Type B pancreatic cell (in vitro differentiated cells): ENCODE measurements at regions not wholly inside any gene's neighbourhood (a gene's known extent, or its start where the extent isn't known, plus 50 kb on each side); places are given as distances from the start of the nearest gene placed in this dataset.

Experiments
- DNase-seq: peaks from one replicate; pipeline ENCODE4 v3.0.0; 2021; ENCODE audit warnings: mixed read lengths; ENCODE audit not compliant: unreplicated experiment; ENCODE audit errors: extremely low spot score
- H3K27ac Mint-ChIP-seq: 2 replicates; pipeline ENCODE4 v1.8.0; 2021; ENCODE audit warnings: mild to moderate bottlenecking, mixed read lengths
- H3K27me3 Mint-ChIP-seq: 2 replicates; pipeline ENCODE4 v1.8.0; 2021; ENCODE audit warnings: mixed read lengths
- H3K36me3 Mint-ChIP-seq: 2 replicates; pipeline ENCODE4 v1.8.0; 2021; ENCODE audit warnings: mixed read lengths
- H3K4me1 Mint-ChIP-seq: one replicate; pipeline ENCODE4 v1.8.0; 2021; ENCODE audit warnings: mixed read lengths; ENCODE audit not compliant: unreplicated experiment
- H3K4me3 Mint-ChIP-seq: 2 replicates; pipeline ENCODE4 v1.8.0; 2021; ENCODE audit warnings: mild to moderate bottlenecking, mixed read lengths
- H3K9me3 Mint-ChIP-seq: 2 replicates; pipeline ENCODE4 v1.8.0; 2021; ENCODE audit warnings: mixed read lengths
- TF ChIP-seq, protein P1 (sequence below): fragments of 200-600 bp; sonication (generic); conservative IDR thresholded peaks from 2 replicates; pipeline ENCODE4 v1.5.0; 2021; ENCODE audit warnings: antibody characterized with exemption, mild to moderate bottlenecking

DNA sequence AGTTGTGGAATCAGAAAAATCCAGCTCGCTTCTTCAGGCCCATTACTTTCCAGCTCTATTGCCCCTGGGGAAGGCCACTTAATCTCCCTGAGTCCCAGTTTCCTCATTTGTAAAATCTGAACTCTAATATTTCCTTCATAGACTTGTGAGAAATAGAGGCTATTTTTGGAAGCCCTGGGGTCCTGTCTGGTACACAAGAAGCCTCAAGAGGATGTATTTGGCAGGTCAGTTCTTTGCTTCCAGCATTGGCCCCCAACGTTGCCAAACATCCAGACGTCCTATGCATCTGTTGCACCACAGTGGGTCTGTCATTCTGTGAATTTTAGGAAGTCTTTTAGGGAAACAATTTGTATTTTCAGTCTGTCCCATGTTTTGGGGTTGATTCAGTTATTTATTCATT lies 525.9 kb downstream of the EBF1 start:
- Mint-ChIP-seq H3K9me3 (no peaks in the 10 kb centered on the region), H3K27me3 (no peaks in the 10 kb centered on the region), H3K4me1 (no peaks in the 10 kb centered on the region), H3K36me3 (no peaks in the 10 kb centered on the region), H3K27ac (no peak overlapping the region), H3K4me3 (no peak overlapping the region)
- no peak for DNase-seq
- TF ChIP-seq, protein P1, sequence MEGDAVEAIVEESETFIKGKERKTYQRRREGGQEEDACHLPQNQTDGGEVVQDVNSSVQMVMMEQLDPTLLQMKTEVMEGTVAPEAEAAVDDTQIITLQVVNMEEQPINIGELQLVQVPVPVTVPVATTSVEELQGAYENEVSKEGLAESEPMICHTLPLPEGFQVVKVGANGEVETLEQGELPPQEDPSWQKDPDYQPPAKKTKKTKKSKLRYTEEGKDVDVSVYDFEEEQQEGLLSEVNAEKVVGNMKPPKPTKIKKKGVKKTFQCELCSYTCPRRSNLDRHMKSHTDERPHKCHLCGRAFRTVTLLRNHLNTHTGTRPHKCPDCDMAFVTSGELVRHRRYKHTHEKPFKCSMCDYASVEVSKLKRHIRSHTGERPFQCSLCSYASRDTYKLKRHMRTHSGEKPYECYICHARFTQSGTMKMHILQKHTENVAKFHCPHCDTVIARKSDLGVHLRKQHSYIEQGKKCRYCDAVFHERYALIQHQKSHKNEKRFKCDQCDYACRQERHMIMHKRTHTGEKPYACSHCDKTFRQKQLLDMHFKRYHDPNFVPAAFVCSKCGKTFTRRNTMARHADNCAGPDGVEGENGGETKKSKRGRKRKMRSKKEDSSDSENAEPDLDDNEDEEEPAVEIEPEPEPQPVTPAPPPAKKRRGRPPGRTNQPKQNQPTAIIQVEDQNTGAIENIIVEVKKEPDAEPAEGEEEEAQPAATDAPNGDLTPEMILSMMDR: no peak

DNA sequence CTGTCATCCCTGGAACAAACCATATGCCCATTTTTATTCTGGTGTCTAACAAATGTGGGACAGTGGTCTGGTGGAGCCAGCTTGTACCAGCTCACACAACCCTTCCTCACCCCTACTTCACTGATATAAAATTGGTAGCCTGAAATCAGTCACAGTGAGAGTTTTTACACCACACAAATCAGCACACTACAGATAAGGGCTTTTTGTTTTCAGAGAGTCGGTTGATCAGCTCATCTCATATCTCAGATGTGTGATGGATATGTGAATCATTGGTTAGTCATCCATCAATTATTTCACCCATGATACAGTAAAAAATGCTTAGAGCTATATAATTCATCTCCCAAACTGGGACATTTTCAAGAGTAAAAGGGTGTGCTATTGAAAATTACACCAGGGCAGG lies 529.2 kb downstream of the EBF1 start:
- Mint-ChIP-seq H3K9me3 (no peaks in the 10 kb centered on the region), H3K4me3 (no peak overlapping the region), H3K27ac (no peak overlapping the region), H3K27me3 (no peaks in the 10 kb centered on the region), H3K4me1 (no peaks in the 10 kb centered on the region), H3K36me3 (no peaks in the 10 kb centered on the region)
- no peak for DNase-seq
- TF ChIP-seq, protein P1: no peak

DNA sequence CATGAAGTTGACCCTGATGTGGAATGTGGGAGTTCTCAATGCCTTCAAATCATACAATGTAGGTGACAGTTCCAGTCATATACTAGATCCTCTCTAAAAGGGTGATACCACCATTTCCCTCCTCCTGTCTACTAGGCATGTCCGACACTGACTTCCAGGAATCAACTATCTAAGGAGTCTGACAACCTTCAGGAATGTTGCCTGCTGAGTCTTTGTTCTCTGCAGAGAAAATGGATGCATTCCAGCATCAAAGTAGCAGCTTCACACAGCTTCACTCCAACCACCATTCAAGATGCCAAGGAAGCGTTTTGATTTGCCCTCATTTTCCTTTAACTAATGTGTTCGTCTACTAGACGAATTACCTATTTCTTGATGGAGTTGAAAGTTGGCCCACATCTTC lies 530.2 kb downstream of the EBF1 start:
- TF ChIP-seq, protein P1: no peak
- no peak overlapping the region for H3K27ac Mint-ChIP-seq
- H3K36me3 Mint-ChIP-seq: no peaks in the 10 kb centered on the region
- no peak for DNase-seq
- no peak overlapping the region for H3K4me3 Mint-ChIP-seq
- H3K27me3 Mint-ChIP-seq: no peaks in the 10 kb centered on the region
- H3K4me1 Mint-ChIP-seq: no peaks in the 10 kb centered on the region
- no peaks in the 10 kb centered on the region for H3K9me3 Mint-ChIP-seq

DNA sequence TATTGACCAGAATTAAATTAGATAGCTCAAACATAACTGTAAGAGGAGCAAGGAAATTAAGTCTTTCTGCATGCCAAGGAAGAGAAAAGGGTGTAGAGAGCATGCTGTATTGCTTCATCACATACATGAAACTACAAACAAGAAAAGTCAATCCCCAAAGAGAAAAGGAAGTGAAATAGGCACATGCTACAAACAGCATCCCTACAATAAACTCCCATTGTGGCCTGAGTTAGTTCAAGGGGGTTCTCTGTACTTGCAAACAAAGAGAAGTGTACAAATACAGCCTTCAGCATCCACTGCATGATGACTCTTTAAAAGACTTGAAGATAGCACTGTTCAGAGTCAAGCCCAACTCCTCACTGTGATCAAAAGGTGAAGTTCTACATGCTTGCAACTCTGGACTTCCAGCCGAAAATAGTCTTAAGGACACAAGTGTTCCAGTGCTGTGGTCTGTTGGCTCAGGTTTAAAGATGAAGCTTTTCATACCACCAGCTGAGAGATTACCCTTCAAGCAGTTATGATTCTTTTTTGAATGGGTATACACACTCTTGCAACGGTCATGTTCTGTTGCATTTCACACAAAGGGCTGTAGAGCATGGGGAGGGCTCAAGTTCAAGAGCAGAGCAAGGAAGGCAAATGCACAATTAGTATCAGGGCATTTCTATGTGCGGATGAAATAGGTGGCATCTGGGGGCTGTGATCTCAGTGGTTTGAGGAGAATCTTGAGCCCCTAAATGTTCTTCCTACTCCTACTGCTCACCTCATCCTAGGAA lies 534.5 kb downstream of the EBF1 start:
- TF ChIP-seq, protein P1: no peak
- no peak overlapping the region for H3K4me3 Mint-ChIP-seq
- H3K4me1 Mint-ChIP-seq: peaks cover 3% of the 10 kb centered on the region
- no peaks in the 10 kb centered on the region for H3K9me3 Mint-ChIP-seq
- no peak for DNase-seq
- H3K27ac Mint-ChIP-seq: no peak overlapping the region
- no peaks in the 10 kb centered on the region for H3K36me3 Mint-ChIP-seq
- no peaks in the 10 kb centered on the region for H3K27me3 Mint-ChIP-seq

DNA sequence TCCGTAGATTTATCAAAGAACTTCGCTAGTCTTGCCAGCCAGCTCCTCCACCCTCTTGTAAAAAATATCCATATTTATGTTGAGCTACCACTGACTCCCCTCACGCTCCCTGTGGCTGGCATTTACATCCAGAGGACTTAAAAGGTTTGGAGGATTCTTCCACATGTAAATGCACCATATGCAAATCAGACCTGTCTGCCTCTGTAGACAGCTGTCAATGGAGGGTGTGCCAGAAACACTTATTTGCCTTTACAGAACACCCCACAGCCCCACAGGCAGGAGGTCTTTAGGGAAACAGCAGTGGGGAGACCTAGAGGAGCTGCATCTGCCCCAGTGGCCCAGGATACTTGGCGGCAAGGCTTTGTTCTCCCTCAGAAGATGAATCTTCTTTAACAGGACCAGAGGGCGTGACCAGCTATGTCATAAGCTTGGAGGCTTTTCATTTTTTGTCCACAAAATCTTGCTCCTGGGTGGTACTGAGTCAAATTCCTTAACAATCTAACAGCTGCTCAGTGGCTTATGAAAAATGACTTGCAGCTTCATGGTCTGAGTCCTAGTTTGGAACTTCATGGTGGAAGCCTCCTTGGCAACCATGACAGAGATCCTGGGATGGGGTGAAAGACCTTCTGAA lies 535.8 kb downstream of the EBF1 start:
- Mint-ChIP-seq H3K36me3 (no peaks in the 10 kb centered on the region), H3K9me3 (no peaks in the 10 kb centered on the region), H3K27ac (no peak overlapping the region), H3K4me3 (no peak overlapping the region), H3K27me3 (no peaks in the 10 kb centered on the region), H3K4me1 (peaks cover 4% of the 10 kb centered on the region)
- TF ChIP-seq, protein P1: no peak
- DNase-seq: no peak
